HL-60 (cell line): ENCODE measurements at regions not wholly inside any gene's neighbourhood (a gene's known extent, or its start where the extent isn't known, plus 50 kb on each side); places are given as distances from the start of the nearest gene placed in this dataset.

ENCODE experiments used
- DNase-seq, 2 experiments: peaks; one replicate each; pipeline ENCODE4 v3.0.0-alpha.2; 2010 to 2020; ENCODE audit warnings: low read depth in 1 of 2, low spot score in 1 of 2
- H3K27ac ChIP-seq: fragments of 250-450 bp; sonication (Bioruptor Pico); replicated peaks from 2 replicates; pipeline ENCODE4 v1.5.1; 2020; ENCODE audit warnings: mild to moderate bottlenecking, moderate library complexity
- H3K27me3 ChIP-seq: fragments of 250-450 bp; sonication (Bioruptor Pico); 2 replicates; pipeline ENCODE4 v1.5.1; 2021; ENCODE audit warnings: mild to moderate bottlenecking, moderate library complexity; ENCODE audit not compliant: insufficient read depth, poor library complexity, severe bottlenecking
- H3K4me3 ChIP-seq: replicated peaks from 2 replicates; pipeline ENCODE4 v1.5.1; 2011; ENCODE audit warnings: mild to moderate bottlenecking, control low read depth, low read length; ENCODE audit not compliant: insufficient read depth
- CTCF ChIP-seq: IDR thresholded peaks from one replicate; pipeline ENCODE4 v1.5.1; 2011; ENCODE audit warnings: low read length, control low read depth, inconsistent platforms; ENCODE audit not compliant: insufficient read depth
- GABPA ChIP-seq: IDR thresholded peaks from 2 replicates; pipeline ENCODE4 v1.6.1; 2012; ENCODE audit warnings: low read depth
- POLR2AphosphoS5 ChIP-seq: IDR thresholded peaks from 2 replicates; pipeline ENCODE4 v1.6.1; 2012; ENCODE audit warnings: low read depth
- REST ChIP-seq: IDR thresholded peaks from 2 replicates; pipeline ENCODE4 v1.6.1; 2012; ENCODE audit warnings: low read depth; ENCODE audit not compliant: insufficient replicate concordance
- SPI1 ChIP-seq: IDR thresholded peaks from 2 replicates; pipeline ENCODE4 v1.6.1; 2012; ENCODE audit warnings: low read depth, mild to moderate bottlenecking, borderline replicate concordance

- no peaks in the 10 kb centered on the region for H3K27me3 ChIP-seq
- H3K27ac ChIP-seq = no peak overlapping the region
- TF ChIP-seq GABPA (no peak), POLR2AphosphoS5 (no peak), CTCF (no peak), SPI1 (no peak), REST (no peak)
Observed at GRCh38 chr15:38614621-38615020, 50.0 kb upstream of the RASGRP1 start.

GRCh38 chr15:38617831-38618230, 53.2 kb upstream of the RASGRP1 start:
- H3K4me3 ChIP-seq = no peak overlapping the region
- H3K27ac ChIP-seq = no peak overlapping the region
- no peaks in the 10 kb centered on the region for H3K27me3 ChIP-seq
- DNase-seq = no peak
- TF ChIP-seq SPI1 (no peak), GABPA (no peak), REST (no peak), CTCF (no peak), POLR2AphosphoS5 (no peak)

More at GRCh38 chr15:38614621-38615020, 50.0 kb upstream of the RASGRP1 start:
- DNase-seq = no peak
- no peak overlapping the region for H3K4me3 ChIP-seq

GRCh38 chr15:38618242-38618955, 53.8 kb upstream of the RASGRP1 start:
- DNase-seq = no peak
- TF ChIP-seq CTCF (no peak), POLR2AphosphoS5 (no peak), GABPA (no peak), SPI1 (no peak), REST (no peak)
- no peak overlapping the region for H3K27ac ChIP-seq
- H3K27me3 ChIP-seq = no peaks in the 10 kb centered on the region
- no peak overlapping the region for H3K4me3 ChIP-seq
